SH-SY5Y (cell line): ENCODE measurements at regions not wholly inside any gene's neighbourhood (a gene's known extent, or its start where the extent isn't known, plus 50 kb on each side); places are given as distances from the start of the nearest gene placed in this dataset.

Experiments
- GATA2 ChIP-seq: IDR thresholded peaks from 2 replicates; pipeline ENCODE4 v1.6.1; 2011; ENCODE audit warnings: mild to moderate bottlenecking, low read depth, low read length
- GATA3 ChIP-seq: IDR thresholded peaks from 2 replicates; pipeline ENCODE4 v1.6.1; 2011; ENCODE audit warnings: low read depth, mild to moderate bottlenecking, low read length, moderate library complexity

- TF ChIP-seq GATA2 = no peak
- no peak for TF ChIP-seq GATA3
Measured at GRCh38 chr1:57798543-57798942, 374.7 kb upstream of the DAB1 start.
